HG02938 (cell line): ENCODE measurements at regions not wholly inside any gene's neighbourhood (a gene's known extent, or its start where the extent isn't known, plus 50 kb on each side); places are given as distances from the start of the nearest gene placed in this dataset.

Experiments
- ATAC-seq: cut with Tn5 transposase; IDR thresholded peaks from one replicate; pipeline ENCODE4 v1.9.1; 2021; ENCODE audit warnings: mild to moderate bottlenecking, moderate library complexity; ENCODE audit not compliant: unreplicated experiment

DNA sequence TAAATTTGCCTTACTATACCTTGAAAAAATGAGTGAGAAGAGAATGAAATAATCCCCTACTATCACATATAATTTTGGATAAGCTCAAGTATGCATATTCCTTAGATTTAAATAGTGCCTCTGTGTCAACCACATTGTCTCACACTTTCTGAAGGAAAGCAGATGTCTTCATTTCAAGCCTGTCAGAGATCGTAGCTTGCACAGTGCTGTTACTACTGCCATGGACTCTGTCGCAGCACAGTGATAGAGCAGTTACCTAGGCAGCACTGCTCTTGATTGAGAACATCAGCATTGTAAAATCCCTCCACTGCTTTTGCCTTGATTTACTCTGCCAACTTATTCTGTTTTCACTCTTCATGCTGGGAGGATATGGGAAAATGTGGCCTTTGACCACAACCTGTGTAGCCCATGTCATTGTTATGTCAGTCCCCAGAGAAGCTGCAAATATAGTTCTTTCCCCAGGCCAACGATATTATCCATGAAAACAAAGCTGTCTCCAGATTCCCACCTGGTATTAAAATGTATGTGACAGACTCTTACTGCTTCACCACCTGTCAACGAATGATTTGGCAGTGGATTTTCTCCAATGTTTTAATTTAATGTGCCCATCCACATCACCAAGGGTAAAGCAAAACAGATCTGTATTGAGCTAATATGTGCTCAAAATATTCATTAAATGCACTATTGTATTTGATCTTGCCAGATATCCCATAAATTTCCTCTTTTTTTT is 675.7 kb downstream of the METTL4 start:
- no peak for ATAC-seq

DNA sequence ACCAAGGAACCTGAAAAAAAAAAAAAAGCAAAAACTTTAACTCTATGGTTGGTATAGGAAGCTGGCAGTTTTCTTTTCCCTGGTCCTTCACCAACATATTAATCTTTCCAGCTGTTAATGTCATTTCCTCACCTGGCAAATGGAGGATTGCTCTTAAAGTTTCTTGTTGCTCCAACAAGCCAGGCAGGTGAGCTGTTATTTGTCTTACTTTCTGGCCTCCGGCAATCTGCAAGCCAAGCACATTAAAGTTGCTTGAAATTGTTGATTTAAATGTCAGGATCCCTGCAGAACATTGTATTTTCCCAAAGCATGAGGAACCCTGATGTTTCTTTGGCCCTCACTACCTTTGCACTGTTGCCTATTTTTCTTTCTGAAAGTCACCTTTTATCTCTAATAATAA is 664.9 kb downstream of the METTL4 start:
- no peak for ATAC-seq

DNA sequence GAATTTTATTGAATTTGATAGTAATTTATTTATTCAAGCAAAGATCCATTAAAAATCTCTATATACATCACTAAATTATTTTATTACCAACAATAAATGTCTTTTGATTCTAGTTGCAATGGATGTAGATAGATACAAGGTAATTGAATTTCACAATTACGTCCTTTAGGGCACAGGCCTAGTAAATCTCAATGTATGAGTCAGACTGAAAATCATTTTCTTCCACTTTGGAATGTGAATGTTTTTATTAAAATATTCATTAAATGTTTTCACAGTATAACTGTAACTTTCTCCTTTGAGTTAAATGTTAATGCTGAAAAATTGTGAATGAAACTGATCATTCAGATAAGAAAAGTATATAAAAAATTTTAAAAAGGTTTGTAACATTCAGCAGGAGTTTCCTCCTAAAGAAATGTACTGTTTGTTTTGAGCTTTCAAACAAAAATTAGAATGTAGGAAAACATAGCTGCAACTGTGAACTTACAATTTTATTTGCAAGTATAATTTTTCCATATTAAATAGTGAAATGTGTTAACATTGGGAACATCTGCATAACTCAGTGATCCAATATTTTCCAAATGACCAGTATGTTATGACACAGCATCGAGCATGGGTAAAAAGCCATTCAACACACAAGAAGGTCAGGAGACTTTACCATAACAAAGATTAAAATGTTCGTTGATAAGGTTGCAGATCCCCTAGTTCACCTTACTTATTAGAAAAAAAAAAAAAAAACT is 663.7 kb downstream of the METTL4 start:
- no peak for ATAC-seq

DNA sequence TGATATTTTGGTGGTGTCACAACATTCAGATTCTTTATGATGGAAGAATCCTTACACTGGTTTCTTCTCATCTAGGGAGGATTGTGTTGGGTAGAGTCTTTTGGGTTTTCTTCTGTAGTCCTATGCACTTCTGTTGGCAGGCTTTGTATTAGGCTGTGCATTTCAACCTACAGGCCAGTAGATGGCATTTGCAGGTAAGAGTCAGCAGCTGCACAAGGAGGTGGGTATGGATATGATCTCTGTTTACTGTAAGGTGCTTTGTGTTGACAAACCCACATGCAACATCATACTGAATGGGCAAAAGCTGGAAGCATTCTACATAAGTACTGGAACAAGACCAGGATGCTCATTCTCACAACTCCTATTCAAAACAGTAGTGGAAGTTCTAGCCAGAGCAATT is 656.8 kb downstream of the METTL4 start:
- peak; percentile 49 for ATAC-seq

DNA sequence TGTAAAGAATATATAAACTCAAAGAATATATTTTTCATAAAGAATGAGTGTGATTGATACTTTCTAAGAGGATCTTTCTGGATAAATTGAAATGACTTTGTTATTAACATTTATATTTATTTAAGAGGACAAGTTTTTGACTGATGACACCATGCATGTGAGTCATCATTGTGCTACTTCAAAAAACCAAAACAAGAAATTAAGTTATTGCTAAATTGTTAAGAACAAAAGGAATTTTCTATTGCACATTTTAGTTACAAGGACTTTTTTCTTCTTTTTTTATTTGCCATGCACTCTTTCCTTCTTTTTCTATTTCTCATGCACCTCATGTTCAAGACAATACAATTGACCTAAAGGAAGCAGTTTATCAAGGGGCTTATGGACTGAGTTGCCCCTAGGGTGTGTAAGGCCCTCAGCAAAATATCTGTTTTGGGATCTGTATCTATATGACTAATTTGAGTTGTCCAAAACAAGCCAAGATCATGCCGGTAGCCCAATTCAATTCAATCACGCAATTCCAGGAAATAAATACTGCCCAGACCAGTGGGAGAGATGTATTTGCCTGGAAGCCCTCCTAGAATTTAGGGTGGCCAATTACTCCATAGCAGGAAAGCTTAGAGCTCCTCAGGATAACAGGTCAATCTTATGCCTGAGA is 654.3 kb downstream of the METTL4 start:
- no peak for ATAC-seq

DNA sequence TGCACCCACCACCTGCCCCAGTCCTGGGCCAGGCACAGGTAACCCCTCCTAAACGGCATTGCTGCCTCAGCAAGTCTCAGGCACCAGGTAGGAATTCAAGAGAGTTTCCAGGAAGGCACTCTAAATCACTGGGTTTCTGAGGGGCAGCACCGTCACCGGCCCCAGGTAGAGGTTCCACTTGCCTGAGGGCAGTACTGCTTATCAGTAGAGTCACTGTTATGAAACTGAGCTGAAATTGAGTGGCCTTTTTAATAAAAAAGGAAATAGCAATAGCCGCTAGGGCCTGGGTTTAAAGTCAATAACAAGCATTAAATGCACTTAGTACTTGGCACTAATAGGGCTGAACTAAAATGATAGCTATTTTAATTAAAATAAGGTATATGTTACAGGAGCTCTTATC is 653.7 kb downstream of the METTL4 start:
- no peak for ATAC-seq

DNA sequence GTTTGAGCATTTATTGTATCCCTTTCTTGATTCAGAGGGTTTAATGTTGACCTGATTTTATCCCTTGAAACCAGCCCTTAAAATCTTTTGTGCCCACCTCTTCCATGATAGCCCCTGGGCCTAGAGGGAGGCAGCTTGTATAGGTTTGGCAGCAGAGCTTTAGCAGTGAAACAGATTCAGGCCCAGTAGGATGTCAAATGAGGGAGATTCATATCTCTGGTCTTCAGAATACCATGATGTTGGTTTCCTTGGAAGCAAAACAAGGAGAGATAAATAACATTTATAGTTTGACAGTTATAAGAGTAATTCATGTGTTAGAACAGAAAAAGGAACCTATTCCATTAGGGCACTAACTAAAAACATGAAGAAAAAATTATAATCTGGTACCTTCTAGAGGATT is 649.2 kb downstream of the METTL4 start:
- ATAC-seq: no peak

DNA sequence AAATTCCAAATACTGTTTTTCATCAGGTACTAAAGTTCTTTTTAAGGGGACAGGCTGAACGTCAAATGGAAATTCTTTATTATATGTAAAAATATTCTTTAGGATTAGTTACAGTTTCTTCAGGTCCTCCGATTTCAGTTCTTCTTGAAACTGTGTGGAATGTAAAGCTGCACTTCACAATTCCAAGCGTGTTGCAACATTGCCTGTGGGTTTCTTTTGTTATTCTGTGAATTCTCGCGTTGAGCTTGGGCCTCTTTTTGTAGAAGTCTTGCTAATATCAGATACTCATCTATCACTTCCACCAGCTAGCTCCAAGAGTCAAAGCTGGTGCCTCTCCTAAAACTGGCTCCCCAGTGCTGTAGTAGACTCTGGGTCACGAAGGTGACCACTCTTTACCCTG is 642.6 kb downstream of the METTL4 start:
- no peak for ATAC-seq

DNA sequence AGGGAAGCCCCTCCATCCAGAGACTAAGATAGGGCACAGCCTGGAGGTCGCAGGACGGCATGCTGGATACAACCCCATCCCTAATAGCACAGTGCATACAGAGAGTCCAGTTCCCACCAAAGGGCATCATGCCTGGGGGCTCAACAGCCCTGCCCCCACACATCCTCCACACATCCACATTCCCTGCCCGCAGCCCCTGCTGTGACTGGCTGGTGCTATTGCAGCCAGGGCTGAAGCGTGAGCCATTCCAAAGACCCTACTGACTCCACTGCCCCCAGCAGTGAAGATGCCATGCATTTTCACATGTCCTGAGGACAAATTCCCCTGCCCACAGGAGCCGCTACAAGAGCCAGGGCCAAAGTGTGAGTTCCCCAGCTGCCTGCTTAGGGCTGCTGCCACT is 641.6 kb downstream of the METTL4 start:
- ATAC-seq: no peak

DNA sequence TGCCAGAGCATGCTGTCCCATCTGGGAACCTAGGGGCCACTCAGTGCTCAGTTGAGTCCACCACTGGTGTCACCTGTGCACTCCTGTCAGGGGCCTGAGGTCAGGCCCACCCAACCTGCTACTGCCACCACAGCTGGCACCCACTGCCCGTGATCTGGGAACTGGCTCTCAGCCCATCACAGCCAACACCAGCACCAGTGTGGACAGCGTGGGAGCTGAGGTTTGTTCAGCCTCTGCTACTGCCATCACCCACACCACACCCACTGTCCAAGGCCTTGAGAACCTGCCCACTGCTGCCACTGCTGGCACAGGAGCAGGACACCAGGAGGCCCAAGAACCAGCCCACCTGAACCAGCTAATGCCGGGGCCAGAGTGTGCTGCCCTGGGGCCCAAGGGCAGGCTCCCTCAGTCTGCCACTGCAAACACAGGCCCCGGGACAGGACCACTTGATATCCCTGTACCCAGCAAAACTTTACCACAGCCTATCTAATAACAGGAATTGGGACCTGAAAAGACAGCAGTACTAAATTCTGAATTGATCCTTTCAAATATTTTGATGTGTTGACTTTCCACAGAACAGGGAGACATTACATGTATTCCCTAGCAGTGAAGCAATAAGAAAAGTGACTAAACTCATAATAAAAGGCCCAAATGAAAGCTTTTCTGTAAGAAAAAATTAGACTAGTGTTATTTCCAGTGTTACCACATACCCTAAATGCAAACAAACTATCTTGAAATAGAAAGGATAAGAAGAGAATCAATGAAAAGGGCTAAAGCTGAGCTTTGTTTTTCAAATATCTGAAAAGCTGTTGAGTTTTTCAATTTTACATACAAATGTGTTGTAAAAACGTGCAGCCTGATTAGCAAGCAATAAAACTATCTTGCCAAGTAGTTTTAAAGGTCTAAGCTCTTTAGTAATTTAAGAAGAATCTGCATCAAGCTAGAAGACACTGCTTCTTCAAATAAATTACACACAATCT is 640.7 kb downstream of the METTL4 start:
- ATAC-seq: no peak

DNA sequence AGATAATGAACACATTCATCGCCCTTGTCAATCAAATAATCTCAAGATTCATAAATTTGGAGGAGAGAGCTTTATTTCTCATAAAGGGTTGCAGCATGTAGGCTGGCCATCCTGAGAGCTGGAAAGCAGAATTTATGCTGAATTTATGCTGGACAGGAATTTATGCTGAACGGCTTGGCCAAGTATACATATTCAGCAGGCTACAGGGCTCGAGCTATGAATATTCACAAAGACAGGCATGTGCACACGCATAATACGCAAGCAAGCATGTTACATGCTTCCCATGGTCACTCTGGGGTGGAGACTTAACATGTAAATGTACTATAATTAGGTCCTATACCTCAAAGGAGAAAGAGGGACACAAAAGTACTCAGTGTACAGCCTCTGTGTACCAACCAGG is 618.8 kb downstream of the METTL4 start:
- no peak for ATAC-seq

DNA sequence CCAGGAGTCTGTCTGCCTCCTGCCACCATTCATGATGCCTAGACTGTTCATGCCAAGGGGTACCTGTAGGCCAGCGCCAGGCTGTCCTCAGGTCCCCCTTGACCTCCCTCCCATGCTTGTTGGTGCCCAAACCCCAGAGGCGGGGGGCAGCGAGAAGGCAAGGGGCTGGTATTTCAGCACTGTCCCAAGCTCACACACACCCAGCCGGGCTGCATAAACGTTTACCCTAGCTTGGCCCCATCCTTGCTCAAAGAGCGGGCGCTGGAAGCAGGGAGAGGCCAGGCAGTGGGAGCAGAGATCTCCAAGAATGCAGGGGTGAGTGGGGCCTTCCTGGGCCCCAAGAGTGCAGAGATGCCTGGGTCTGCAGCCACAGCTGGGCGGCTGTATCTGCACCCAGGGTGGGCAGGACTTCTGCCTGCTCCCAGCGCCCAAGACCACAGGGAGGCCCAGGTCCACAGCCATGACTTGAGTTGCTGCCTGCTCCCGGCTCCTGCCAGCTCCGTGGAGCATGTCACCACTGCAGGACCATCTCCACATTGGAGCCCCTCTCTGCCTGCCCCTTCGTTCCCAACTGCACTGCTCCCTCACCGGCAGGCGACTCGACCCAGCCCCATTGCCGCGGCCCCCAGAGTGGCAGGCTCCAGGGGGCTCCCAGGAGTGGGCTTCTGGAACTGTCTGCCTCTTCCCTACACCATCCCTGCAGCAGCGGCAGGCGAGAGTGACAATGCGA is 616.6 kb downstream of the METTL4 start:
- no peak for ATAC-seq

DNA sequence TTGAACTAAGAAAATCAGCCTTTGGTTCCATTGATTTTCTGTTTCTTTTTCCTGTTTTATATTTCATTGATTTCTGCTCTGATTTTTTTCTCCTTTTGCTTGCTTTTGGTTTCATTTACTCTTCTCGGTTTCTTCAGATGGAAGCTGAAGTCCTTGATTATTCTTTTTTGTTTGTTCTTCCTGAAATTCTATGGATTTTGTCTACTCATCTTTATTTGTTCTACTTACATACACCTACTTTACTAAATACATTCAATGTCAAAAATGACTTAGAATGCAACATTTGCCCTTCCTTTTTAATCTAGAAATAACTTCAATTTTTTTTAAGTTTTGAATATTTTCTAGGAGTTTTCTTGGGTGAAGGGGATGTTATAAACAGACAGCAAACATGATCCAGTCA is 612.5 kb downstream of the METTL4 start:
- no peak for ATAC-seq

DNA sequence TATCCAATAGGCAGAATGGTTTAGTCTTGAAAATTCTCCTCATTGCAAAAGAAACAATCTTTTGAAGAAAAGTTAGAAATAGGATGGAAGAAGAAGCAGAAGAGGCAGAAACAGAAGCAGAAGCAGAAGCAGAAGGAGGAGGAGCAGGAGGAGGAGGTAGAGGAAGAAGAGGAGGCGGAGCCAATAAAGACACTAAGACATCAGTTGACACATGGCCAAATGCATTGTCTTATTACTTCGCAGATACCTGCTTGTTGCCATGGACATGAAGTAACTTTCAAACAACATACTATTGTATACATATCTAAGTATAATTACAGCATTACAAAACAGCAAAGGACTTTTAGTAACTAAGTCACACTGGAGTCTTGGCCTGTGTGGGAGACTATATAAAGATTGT is 606.3 kb downstream of the METTL4 start:
- ATAC-seq: no peak

DNA sequence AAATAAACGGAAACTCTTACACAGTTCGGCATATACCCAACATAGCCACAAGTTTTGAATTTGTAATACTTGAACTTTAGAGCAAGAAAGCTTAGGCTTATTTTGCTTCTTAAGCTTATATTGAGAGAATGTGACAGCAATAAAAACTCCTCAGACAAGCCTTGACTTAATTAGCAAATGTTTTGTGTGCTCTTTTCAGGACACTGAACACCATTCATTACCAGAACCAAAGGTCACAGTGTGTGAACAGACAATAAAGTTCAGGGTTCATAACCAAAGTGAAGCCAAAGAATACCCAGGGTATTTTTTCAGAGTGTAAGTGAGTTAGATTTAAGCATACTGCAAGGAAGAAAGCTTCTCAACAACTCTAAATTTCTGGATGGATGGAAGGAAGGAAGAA is 605.8 kb downstream of the METTL4 start:
- no peak for ATAC-seq

DNA sequence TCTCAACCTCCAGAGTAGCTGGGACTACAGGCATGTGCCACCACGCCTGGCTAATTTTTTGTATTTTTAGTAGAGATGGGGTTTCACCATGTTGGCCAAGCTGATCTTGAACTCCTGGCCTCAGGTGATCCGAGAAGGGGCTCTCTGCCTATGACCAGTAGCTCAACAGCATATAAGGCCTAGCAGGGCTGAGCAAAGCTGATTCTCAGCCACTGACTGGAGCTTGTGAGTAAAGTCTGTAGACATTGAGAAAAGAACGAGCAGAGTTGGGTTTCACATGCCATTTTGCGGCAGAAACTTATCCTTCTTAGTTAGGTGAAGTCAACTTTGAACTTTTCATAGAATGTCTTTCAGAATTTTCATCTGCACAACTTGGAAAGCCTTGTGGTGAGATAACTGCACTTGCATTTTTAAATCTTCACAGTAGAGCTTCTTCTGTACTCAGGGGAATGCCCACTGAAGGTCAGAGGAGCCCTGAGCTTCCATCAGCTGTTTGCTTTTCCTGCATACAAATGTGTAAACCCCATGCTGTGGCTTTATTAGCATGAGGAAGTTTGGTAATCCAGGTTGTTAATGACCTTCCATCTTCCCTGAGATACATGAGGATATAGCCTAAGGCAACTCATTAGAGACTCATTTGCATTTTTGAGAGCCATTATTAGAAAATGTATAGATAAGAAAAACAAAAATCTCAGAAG is 602.4 kb downstream of the METTL4 start:
- no peak for ATAC-seq

DNA sequence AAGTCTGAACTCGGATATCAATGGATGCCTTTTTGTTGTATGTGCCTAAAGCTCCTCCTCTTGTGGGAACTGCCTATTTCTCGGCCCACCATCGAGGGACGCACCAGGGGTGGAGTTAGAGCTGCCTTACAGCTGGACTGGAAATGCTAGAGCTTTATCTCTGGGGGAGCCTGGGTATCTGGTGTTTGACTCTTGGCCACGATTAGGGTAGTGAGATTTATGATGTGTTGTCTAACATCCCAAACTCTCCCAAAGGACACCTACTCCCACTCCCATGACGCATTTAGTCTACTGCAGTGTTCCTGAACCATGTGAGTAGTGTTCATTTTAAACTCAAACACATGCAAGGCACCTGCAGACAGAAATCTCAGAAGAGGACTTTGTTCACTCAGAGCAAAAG is 594.8 kb downstream of the METTL4 start:
- no peak for ATAC-seq

DNA sequence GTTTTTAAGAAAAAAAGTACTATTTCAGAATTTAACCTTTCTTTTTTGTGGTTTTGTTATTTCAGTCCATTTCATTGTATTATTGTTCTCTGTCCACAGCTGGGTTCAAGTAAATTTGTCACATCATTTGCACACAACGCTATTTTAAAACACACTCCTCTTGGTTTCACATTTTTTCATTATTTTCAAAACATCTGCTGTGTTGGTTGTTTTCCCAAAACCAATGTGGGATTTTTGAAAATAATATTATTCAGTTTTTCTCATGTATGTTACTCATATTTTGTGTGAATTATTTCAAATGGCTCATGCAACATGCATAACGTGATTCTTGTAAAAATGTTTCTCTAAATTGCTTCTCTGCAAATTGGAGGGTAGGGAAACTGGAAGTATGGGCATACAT is 589.2 kb downstream of the METTL4 start:
- ATAC-seq: no peak

DNA sequence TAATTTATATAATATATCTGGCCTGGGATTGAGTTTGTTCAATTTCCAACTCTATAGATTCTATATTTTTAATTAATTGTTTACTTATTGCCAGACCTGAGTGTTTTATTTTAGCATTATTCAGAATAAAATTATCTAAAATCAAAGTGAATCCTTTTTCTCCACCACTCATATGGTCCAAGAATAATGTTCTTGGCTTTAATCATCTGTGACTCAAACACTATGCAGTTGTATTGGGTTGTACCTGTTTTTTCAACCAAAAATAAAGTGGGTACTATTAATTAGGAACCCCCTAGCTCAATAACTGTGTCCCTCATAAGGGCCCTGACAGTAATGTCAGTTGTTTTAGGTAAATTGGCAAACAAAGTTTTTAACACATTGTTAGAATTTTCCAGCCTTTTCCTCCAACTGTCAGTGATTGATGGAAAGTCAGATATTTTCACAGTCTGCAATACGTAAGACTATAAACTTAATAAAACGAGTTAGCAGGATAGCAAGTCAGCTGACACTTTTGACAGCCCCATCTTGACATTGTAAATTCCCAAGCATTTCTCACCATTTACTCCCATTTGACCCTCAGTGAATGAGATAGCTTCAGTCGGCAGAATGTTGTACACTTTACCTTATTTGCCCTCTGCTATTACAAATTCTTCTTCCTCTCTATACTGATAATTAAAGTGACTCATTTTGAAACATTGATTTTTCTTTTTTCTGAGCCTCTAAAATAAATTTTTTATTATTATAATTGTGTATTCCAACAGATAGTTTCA is 587.4 kb downstream of the METTL4 start:
- no peak for ATAC-seq
